A172 (cell line): ENCODE measurements at regions not wholly inside any gene's neighbourhood (a gene's known extent, or its start where the extent isn't known, plus 50 kb on each side); places are given as distances from the start of the nearest gene placed in this dataset.
"Not testable (repeated sequence)": the region's sequence is repeated elsewhere in the genome, so short reads cannot be mapped to it uniquely, and the experiment has no call there.

Experiments
- DNase-seq: peaks from one replicate; pipeline ENCODE4 v3.0.0-alpha.2; 2015; ENCODE audit warnings: low spot score

DNA sequence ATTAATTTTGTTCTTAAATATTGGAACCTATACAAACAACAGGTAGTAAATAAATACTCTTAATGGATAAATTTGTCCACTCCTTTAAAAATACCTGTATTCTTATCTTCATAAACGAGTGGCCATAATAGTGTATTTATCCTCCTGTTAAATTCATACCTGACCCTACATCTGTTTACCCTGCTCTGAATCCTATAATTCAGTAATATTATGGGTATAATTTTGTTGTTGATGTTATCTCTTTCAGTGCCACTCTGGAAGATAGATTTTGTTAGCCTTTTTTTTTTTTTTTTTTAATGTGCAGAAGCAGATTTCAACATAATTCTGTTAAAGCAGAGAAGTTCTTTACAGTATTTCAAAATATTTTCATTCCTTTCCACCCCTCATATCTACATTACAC, 1337.9 kb downstream of the PLA2G4A start:
- DNase-seq, result no peak

DNA sequence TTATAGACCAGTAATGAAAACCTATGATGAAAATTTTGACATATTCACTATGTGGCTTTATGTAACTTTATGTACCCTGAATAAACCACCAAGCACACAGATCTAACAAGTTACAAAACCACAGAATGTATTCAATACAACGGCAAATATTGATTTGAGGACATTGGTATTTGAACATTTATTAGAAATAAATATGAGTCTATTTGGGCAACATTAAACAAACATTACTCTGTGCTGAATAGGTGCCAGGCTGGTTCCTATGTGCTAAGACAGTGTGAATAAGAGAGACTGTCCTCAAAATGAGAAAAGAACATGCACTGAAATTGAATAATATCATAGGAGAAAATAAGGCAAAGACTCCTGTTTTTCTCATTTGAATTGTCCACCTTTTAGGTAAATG, 1341.2 kb downstream of the PLA2G4A start:
- DNase-seq, result no peak

GRCh38 chr1:188170411-188170810, 1341.7 kb downstream of the PLA2G4A start:
- no peak for DNase-seq

- no peak for DNase-seq
Measured at GRCh38 chr1:188170935-188171334, 1342.2 kb downstream of the PLA2G4A start.

DNA sequence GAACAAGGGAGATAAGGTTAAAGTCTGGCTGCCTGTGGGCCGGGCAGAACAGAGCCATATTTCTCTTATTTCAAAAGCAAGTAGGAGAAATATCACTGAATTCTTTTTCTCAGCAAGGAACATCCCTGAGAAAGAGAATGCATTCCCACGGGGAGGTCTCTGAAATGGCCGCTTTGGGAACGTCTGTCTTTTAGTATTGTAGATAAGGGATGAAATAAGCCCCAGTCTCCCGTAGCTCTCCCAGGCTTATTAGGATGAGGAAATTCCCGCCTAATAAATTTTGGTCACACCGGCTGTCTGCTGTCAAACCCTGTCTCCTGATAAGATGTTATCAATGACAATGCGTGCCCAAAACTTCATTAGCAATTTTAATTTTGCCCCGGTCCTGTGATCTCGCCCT, 1353.3 kb downstream of the PLA2G4A start:
- DNase-seq, result not testable (repeated sequence)

- DNase-seq, result no peak
Measured at GRCh38 chr1:188188317-188188716, 1359.6 kb downstream of the PLA2G4A start.

DNA sequence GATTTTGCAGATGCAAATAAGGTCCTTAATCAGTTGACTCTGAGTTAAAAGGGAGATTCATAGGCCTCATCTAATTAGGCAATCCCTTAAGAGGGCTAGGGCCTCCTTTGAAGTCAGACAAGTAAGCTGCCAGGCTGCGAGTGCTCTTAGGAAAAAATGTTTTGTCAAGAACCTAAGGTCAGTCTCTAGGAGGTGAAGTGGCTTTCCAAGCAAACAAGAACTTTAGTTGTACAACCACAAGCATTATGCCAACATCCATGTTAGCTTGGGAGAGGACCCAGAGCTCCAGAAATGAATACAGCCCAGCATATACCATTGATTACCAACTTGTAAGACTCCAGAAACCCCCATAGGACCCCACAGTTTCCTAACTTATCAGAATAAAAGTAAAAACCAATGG, 1366.2 kb downstream of the PLA2G4A start:
- no peak for DNase-seq

DNA sequence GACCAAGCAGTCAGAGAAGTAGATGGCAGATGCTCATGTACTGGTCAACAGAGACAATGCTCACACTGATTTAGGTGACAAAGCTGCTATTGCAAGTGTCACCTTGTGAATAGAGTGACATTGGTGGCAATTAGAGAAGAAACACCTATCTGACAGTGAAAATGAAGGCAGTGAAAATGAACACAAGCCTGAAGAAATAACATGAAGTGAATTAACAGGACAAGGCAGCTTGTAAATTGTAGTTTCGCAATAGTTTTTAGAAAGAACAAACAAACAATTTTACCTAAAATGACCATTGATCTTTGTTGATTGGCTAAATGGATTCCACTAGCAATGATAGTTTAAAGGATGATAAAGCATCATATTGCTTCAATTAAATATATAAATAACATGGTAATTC, 1389.5 kb downstream of the PLA2G4A start:
- DNase-seq, result no peak

DNA sequence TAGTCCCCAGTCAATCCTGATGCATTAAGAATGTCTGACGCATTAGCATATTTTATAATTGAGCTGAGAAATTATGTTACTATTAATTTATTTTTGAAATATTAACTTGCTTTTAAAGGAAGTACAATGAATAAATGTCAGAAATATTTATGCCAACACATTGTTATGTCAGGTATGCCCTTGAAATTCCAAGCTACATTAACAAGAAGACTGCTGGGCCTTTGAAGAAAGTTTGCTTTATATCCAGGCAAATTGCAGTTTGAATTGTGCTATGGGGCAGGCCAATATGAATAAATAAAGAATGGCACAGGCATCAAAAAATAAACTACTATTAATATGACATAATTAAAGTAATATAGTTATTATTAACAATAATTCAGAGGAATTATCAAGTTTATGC, 1391.3 kb downstream of the PLA2G4A start:
- no peak for DNase-seq

GRCh38 chr1:188224263-188224662, 1395.5 kb downstream of the PLA2G4A start:
- DNase-seq, result no peak

DNA sequence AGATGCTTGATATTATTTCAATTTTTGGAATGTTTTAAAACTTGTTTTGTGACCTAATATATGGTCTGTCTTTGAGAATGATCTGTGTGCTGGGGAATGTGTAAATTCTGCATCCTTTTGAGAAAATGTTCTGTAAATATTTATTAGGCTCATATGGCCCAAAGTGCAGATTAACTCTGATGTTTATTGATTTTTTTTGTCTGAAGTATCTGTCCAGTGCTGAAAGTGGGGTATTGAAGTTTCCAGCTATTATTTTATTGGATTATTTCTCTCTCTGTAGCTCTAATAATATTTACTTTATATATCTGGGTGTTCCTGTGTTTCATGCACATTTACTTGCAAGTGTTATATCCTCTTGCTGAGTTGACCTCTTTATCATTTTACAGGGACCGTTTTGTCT, 1397.2 kb downstream of the PLA2G4A start:
- DNase-seq, result no peak

GRCh38 chr1:188228623-188229022, 1399.9 kb downstream of the PLA2G4A start:
- no peak for DNase-seq

DNA sequence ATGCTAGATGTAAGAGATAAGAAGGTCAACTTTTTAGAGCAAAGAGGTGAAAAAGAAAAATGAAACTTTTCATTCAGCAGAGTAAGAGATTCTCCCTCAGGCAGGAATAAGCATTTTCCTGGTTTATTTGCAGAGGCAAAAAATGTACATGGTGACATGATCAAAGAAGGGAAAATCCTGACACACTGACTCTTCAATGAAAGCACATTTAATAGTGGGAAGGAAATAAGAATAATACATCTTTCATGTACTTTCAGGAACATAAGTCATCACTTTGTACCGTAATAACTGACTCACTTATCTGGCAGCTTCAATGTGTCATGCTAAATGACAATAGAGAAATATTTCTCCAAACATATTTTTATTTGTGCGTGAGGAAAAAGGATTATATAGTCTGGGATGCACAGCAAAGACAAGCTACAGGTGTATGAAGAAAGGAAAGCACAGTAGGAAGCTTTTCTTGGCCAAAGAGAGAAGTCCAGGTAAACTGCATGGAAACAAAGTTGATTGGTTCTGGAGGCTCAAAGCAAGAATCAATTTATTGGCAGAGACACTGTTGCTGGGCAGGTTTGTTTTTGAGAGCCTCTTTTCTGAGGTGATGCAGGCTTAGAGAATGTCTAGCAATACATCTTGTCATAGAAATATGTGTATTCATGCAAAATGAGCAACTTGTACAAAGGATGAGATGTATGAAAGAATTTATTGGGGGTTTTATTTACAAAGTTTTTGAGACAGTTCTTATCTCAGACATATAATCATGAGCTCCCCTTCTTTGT, 1409.0 kb downstream of the PLA2G4A start:
- DNase-seq, result peak; percentile 66

DNA sequence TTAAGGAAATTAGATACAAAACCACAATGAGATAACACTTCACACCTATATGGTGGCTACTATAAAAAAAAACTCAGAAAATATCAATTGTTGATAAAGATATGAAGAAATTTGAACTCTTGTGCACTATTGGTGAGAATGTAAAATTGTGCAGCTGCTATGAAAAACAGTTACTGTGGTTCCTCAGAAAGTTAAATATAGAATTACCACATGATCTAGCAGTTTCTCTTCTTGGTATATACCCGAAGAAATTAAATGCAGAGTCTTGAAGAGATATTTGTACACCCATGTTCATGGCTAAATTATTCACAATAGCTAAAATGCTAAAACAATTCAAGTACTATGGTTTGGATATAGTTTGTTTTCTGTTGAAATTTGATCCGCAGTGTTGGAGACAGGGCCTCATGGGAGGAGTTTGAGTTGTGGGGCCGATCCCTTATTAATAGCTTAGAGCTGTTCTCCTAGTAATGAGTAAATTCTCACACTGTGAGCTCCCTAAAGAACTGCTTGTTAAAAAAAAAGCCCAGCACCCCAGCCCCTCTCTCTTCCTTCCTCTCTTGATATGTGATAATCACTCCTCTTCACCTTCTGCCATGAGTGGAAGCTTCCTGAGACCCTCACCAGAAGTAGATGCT, 1412.1 kb downstream of the PLA2G4A start:
- DNase-seq, result no peak

DNA sequence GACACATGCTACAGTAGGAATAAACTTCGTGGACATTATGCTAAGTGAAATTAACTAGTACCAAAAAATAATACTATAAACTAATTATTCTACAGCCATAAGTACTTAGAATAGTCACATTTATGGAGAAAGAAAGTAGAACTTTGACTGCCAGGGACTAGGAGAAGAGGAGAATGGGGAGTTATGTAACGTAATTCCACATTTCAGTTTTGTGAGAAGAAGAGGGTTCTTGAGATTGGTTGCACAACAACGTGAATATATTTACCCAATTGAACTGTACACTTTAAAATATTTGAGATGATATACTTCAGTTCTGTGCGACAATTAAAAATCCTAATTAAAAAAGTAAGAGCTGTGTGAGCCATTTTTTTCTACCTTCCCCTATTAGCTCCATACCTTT, 1412.9 kb downstream of the PLA2G4A start:
- DNase-seq, result no peak

DNA sequence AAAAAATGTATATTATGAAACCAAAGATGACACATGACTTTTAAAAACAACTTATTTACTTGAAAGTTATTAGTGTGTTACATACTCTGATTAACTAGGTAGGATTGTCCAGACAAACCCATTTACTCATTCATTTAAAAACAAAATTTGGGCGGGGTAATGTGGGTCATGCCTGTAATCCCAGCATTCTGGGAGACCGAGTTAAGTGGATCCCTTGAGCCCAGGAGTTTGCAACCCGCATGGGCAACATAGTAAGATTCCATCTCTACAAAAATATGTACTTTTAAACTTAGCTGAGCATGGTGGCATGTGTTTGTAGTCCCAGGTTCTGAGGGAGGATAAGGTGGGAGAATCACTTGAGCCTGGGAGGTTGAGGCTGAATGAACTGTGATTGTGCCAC, 1414.7 kb downstream of the PLA2G4A start:
- no peak for DNase-seq

DNA sequence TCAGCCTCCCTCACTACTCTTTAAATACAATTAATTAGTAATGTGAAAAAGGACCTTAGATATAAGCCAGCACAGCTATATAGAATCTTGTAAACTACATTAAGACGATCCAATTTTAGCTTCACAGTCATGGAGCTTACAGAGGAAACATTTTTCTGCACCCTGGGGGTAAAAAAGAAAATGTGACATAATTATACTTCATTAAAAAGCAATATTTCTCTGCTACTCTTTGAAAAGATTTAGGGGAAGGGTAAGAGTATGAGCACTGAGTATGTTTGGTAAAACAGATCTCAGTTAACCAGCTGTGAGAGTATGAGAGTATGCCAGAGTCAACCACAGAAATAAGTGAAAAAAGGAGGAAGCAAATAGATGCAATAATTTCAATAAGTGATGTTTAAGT, 1415.9 kb downstream of the PLA2G4A start:
- DNase-seq, result no peak

- DNase-seq, result no peak
Measured at GRCh38 chr1:188247255-188247654, 1418.5 kb downstream of the PLA2G4A start.

- no peak for DNase-seq
Measured at GRCh38 chr1:188249811-188250210, 1421.1 kb downstream of the PLA2G4A start.

DNA sequence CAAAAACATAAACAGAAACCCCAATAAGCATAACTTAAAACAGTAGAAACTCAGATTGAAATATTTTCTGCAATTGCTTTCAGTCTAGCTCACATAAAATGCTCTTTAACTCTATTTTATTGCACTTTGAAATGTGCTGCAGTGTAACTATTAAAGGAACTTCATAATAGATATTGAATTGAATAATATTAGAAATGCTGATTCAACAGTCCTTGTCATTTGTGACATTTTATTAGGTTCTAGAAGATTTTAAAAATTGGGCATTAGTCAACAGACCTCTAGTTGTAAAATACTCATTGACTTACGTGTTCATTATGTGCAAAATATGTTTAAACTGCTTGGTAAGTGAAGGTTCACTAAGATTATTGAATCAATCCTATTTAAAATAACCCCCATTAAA, 1422.3 kb downstream of the PLA2G4A start:
- no peak for DNase-seq

- no peak for DNase-seq
Measured at GRCh38 chr1:188261849-188262248, 1433.1 kb downstream of the PLA2G4A start.

DNA sequence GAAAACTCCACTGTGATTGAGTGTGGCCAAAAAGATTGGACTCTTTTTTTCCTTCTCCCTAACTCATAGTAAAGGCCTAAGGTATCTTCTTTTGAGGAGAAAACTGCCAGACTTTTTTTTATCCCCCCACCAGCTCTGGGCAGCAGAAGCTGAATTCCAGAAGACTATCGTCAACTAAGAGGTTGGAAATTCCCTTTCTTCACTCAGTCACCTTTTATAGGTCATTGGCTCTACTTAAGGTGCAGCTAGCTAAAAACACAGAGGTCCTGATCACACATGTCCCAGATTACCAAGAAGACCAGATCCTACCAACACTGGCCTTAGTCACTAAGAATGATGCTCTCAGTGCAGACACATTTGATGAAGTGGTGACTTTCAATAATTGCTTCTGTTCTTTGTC, 1441.2 kb downstream of the PLA2G4A start:
- peak; percentile 31 for DNase-seq

GRCh38 chr1:188270497-188270896, 1441.7 kb downstream of the PLA2G4A start:
- peak; percentile 8 for DNase-seq

DNA sequence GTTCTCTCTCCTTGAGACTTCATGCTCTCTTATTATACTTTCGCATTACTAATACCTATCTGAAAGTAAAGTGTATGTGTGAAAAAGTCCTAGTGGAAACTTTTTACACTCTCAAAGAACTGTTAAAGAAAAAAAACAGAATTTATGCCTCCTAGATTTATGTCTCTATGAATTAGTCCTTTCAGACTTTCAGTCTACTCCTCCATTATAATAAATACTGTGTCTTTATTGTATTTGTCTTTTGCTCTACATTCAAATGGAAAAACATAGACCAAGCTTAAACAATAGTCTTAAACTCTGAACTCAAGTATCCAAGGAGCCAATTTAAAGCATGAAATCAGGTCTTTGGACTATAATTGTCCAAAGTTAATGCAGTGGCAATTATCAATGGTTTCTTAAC, 1449.0 kb downstream of the PLA2G4A start:
- DNase-seq, result no peak
